ENCODE measurements at regions not wholly inside any gene's neighbourhood (a gene's known extent, or its start where the extent isn't known, plus 50 kb on each side); places are given as distances from the start of the nearest gene placed in this dataset.

GRCh38 chr4:74540193-74540592 is 95.3 kb downstream of the AREG start:
- no peak for TF ChIP-seq CTCF (conservative IDR thresholded peaks at IDR 0.05; ENCODE audit: low read length)
- TF ChIP-seq EZH2phosphoT487 (IDR thresholded peaks at IDR 0.05; ENCODE audit: borderline replicate concordance): no peak

All from Loucy (cell line).